Smooth muscle cell (in vitro differentiated cells): ENCODE measurements at regions not wholly inside any gene's neighbourhood (a gene's known extent, or its start where the extent isn't known, plus 50 kb on each side); places are given as distances from the start of the nearest gene placed in this dataset.

ENCODE experiments used
- DNase-seq: peaks from one replicate; lab custom pipeline; 2025; ENCODE audit not compliant: unreplicated experiment; lab: John Stamatoyannopoulos, UW
- H2AFZ ChIP-seq: fragments of 200-600 bp; sonication (generic); 2 replicates; pipeline ENCODE4 v1.6.0; 2016; ENCODE audit warnings: antibody characterized with exemption, low read depth, mild to moderate bottlenecking
- H3F3A ChIP-seq: fragments of 200-600 bp; sonication (generic); 2 replicates; pipeline ENCODE4 v1.6.0; 2017; ENCODE audit warnings: antibody characterized with exemption, low read depth
- H3K27ac ChIP-seq: fragments of 200-600 bp; sonication (generic); 2 replicates; pipeline ENCODE4 v1.5.1; 2016; ENCODE audit warnings: low read depth, mild to moderate bottlenecking
- H3K27me3 ChIP-seq: fragments of 200-600 bp; sonication (generic); 2 replicates; pipeline ENCODE4 v1.6.1; 2016; ENCODE audit warnings: low read depth, mild to moderate bottlenecking
- H3K36me3 ChIP-seq: fragments of 200-600 bp; sonication (generic); 2 replicates; pipeline ENCODE4 v1.5.1; 2016; ENCODE audit warnings: low read depth
- H3K4me1 ChIP-seq: fragments of 200-600 bp; sonication (generic); 2 replicates; pipeline ENCODE4 v1.5.1; 2016; ENCODE audit warnings: low read depth
- H3K4me2 ChIP-seq: fragments of 200-600 bp; sonication (generic); 2 replicates; pipeline ENCODE4 v1.6.0; 2016; ENCODE audit warnings: mild to moderate bottlenecking
- H3K4me3 ChIP-seq: fragments of 200-600 bp; sonication (generic); 2 replicates; pipeline ENCODE4 v1.5.1; 2016; ENCODE audit warnings: mild to moderate bottlenecking
- H3K79me2 ChIP-seq: fragments of 200-600 bp; sonication (generic); 2 replicates; pipeline ENCODE4 v1.6.0; 2016; ENCODE audit warnings: low read depth, mild to moderate bottlenecking
- H3K9ac ChIP-seq: fragments of 200-600 bp; sonication (generic); 2 replicates; pipeline ENCODE4 v1.6.0; 2016; ENCODE audit warnings: low read depth
- H3K9me3 ChIP-seq: fragments of 200-600 bp; sonication (generic); replicated peaks from 2 replicates; pipeline ENCODE4 v1.5.1; 2016; ENCODE audit warnings: low read depth
- H4K20me1 ChIP-seq: fragments of 200-600 bp; sonication (generic); 2 replicates; pipeline ENCODE4 v1.6.0; 2016; ENCODE audit warnings: low read depth
- CTCF ChIP-seq: fragments of 200-600 bp; sonication (generic); IDR thresholded peaks from 2 replicates; pipeline ENCODE4 v1.5.1; 2017; ENCODE audit warnings: borderline replicate concordance, mild to moderate bottlenecking, antibody characterized with exemption; ENCODE audit not compliant: insufficient read depth, poor library complexity, severe bottlenecking
- WGBS: methylation state at CpG from one replicate; pipeline ENCODE4 v1.1.7; 2016; ENCODE audit warnings: low lambda C conversion rate; 5-methylcytosine and 5-hydroxymethylcytosine counted together

DNA sequence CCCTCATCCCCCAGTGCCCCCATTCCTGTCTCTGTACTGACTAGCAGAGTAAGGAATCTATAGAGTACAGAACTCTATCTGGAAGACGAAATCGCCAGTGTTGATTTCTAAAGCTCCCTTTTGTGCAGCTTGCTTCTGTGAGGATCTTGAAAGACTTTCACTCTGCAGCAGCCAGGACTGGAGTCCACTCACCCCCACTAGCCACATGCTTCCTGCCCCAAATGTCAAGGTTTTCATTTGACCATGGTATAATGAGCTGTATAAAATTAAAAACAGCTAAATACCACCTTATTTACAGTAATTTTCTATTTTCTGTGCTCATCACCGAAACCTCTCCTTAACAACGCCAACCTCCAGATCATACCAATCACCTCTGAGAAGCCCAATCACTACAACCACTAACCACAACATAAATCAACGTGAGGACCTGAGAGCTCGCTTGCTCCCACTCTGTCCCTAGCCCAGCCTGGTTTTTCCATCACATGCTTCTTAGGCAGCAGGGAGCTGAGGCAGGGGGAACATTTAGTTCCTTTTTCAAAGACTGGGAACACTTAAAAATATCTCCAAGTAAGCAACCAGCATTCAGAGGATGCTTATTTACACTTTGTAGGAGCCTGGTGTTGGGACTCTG is 56.1 kb upstream of the IRF2BP2 start:
- 55% methylated on average over 6 of the region's 6 CpGs for WGBS
- no peaks in the 10 kb centered on the region for H4K20me1 ChIP-seq
- H2AFZ ChIP-seq, result no peak overlapping the region
- no peak overlapping the region for H3K4me2 ChIP-seq
- no peaks in the 10 kb centered on the region for H3F3A ChIP-seq
- no peaks in the 10 kb centered on the region for H3K27me3 ChIP-seq
- H3K4me3 ChIP-seq, result no peak overlapping the region
- no peaks in the 10 kb centered on the region for H3K9me3 ChIP-seq
- no peaks in the 10 kb centered on the region for H3K79me2 ChIP-seq
- H3K9ac ChIP-seq, result no peak overlapping the region
- H3K27ac ChIP-seq, result peak overlapping the region; percentile 29
- TF ChIP-seq CTCF, result no peak
- H3K36me3 ChIP-seq, result no peaks in the 10 kb centered on the region
- DNase-seq, result no peak
- no peaks in the 10 kb centered on the region for H3K4me1 ChIP-seq

DNA sequence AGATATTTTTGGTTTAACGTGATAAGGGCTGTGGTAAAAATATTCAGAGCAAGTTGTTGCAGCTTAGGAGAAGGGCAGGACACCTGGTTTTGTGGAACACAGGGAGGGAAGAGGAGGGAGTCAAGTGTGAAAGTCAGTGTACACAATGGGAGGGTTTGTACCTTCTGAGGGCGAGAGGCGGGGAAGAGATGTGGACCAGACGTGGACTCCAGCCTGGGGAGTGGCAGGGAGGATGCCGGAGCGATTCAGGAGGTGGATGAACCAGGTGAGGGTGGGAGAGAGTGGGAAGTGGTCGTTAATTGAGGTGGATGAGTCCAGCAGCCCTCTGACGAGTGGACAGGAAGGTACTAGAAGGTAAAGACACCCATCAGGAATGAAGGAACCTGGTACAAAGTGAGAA is 52.2 kb upstream of the IRF2BP2 start:
- no peaks in the 10 kb centered on the region for H3K36me3 ChIP-seq
- H3F3A ChIP-seq, result peaks cover 10% of the 10 kb centered on the region
- no peaks in the 10 kb centered on the region for H4K20me1 ChIP-seq
- no peaks in the 10 kb centered on the region for H3K27me3 ChIP-seq
- no peak overlapping the region for H2AFZ ChIP-seq
- no peak overlapping the region for H3K4me3 ChIP-seq
- no peak overlapping the region for H3K4me2 ChIP-seq
- no peak overlapping the region for H3K9ac ChIP-seq
- 79% methylated on average over 8 of the region's 8 CpGs for WGBS
- DNase-seq, result no peak
- no peaks in the 10 kb centered on the region for H3K9me3 ChIP-seq
- H3K79me2 ChIP-seq, result no peaks in the 10 kb centered on the region
- no peak overlapping the region for H3K27ac ChIP-seq
- no peak for TF ChIP-seq CTCF
- H3K4me1 ChIP-seq, result peaks cover 7% of the 10 kb centered on the region

DNA sequence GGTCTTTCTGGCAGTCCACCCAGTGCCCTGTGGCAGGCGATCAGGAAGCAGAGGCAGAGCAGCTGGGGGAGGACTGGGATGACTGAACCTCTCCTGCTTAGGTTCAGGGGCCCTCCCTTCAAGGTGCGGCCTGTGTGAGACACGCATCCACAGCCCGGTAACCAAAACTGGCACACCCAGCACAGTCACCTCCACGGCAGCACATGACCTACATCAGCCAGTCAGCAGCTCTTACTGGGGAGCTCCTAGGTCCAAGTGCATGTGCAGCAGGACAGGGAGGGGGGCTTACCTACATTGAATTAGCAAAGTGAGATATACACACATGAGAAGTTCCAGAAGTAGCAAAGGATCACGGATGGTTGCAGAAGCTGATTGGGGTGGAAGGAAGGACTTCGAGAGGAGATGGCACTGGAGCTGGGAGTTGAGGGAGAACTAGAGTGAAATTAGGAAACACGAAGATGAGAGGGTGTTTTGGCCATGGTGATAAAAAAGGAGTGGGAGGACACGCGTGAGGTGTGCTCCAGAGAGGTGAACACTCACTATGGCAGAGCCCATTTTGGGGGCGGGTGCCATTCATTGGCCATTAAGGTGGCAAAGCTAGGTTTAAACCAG is 51.4 kb upstream of the IRF2BP2 start:
- no peaks in the 10 kb centered on the region for H3K9me3 ChIP-seq
- no peak overlapping the region for H2AFZ ChIP-seq
- no peak overlapping the region for H3K27ac ChIP-seq
- WGBS, result 96% methylated on average over 11 of the region's 11 CpGs
- no peak overlapping the region for H3K4me2 ChIP-seq
- no peaks in the 10 kb centered on the region for H4K20me1 ChIP-seq
- H3F3A ChIP-seq, result peaks cover 10% of the 10 kb centered on the region
- no peaks in the 10 kb centered on the region for H3K36me3 ChIP-seq
- no peaks in the 10 kb centered on the region for H3K27me3 ChIP-seq
- no peak for DNase-seq
- no peak overlapping the region for H3K4me3 ChIP-seq
- no peaks in the 10 kb centered on the region for H3K79me2 ChIP-seq
- no peak overlapping the region for H3K9ac ChIP-seq
- peaks cover 7% of the 10 kb centered on the region for H3K4me1 ChIP-seq
- no peak for TF ChIP-seq CTCF
